ENCODE measurements at regions not wholly inside any gene's neighbourhood (a gene's known extent, or its start where the extent isn't known, plus 50 kb on each side); places are given as distances from the start of the nearest gene placed in this dataset.

DNA sequence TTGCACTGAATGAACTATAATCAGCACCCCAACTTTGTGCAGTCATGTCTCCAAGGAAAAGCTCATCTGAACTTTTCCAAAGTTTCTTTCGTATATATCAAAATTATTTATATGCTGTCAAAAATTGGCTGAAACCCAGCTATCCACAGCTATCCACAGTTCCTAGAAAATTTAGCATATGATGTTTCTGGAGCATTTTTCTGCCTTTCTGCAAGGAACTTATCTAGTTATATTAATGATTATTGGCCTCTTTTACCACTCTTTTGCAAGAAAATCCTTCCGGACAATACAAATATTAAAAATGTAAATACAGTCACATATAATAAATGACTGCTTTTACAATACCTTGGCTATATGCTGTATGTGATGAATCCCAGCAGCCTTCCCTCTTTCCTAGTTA is 270.2 kb downstream of the TMEM167A start:
- H3K9me3 ChIP-seq (ENCODE audit: insufficient read depth in 2 of 2, low read depth in 1 of 2, low read length in 1 of 2), result no peaks in the 10 kb centered on the region; a peak in 1 of 4 replicates
- no peak overlapping the region for H3K9ac ChIP-seq (replicated peaks in 1 of 4; ENCODE audit: extremely low read depth in 1 of 4, low read depth in 3 of 4, low read length in 3 of 4)
- no peaks in the 10 kb centered on the region for H3K36me3 ChIP-seq (ENCODE audit: control insufficient read depth in 2 of 4, insufficient read depth in 4 of 4, low read length in 3 of 4)
- no peak for FAIRE-seq
- no peaks in the 10 kb centered on the region for H4K20me1 ChIP-seq (replicated peaks in 1 of 2; ENCODE audit: control insufficient read depth in 1 of 2, insufficient read depth in 2 of 2, low read length in 2 of 2)
- WGBS, 2 experiments (ENCODE audit: extremely low coverage in 1 of 2, insufficient coverage in 1 of 2, insufficient read length in 1 of 2, insufficient replicate concordance in 2 of 2, low coverage in 1 of 2, low lambda C conversion rate in 2 of 2, missing lambda C conversion rate in 1 of 2), result 86% methylated on average over 2 of the region's 2 CpGs; no CpG with 5 or more reads in 1 of the 2 experiments
- DNase-seq (ENCODE audit: low read depth in 1 of 2, low spot score in 2 of 2), result no peak
- H4K5ac ChIP-seq (ENCODE audit: insufficient read length, low read depth, low read length), result no peak overlapping the region
- no peak overlapping the region for H3K18ac ChIP-seq (ENCODE audit: extremely low read depth, low read length)
- H2AFZ ChIP-seq (ENCODE audit: low read length), result no peak overlapping the region
- no peak overlapping the region for H3K23ac ChIP-seq (ENCODE audit: insufficient read length)
- H3K79me2 ChIP-seq (ENCODE audit: control insufficient read depth in 1 of 2, insufficient read depth in 2 of 2, low read length in 2 of 2), result no peaks in the 10 kb centered on the region
- no peak overlapping the region for H2BK15ac ChIP-seq (ENCODE audit: low read length)
- H3K23me2 ChIP-seq (ENCODE audit: low read depth, low read length), result no peaks in the 10 kb centered on the region
- H3K27me3 ChIP-seq (replicated peaks in 1 of 4; ENCODE audit: control insufficient read depth in 3 of 4, extremely low read depth in 1 of 4, insufficient read depth in 3 of 4, low read length in 3 of 4), result no peaks in the 10 kb centered on the region
- H3K56ac ChIP-seq (replicated peaks; ENCODE audit: insufficient read length, low read depth, low read length), result no peak overlapping the region
- no peak overlapping the region for H2BK20ac ChIP-seq (ENCODE audit: low read length)
- H2AK5ac ChIP-seq (ENCODE audit: low read depth, low read length), result no peak overlapping the region
- H4K91ac ChIP-seq (replicated peaks; ENCODE audit: insufficient read length, low read length), result no peak overlapping the region
- TF ChIP-seq CHD1 (IDR thresholded peaks at IDR 0.05; ENCODE audit: low read depth, low read length) (no peak), SIX5 (IDR thresholded peaks at IDR 0.05; ENCODE audit: low read depth, low read length) (no peak), GABPA (IDR thresholded peaks at IDR 0.05; ENCODE audit: borderline replicate concordance, insufficient read depth, low read length) (no peak), EP300 (IDR thresholded peaks at IDR 0.05; ENCODE audit: borderline replicate concordance in 1 of 2, low read depth in 2 of 2, low read length in 2 of 2) (no peak), SP2 (IDR thresholded peaks at IDR 0.05; ENCODE audit: low read length) (no peak), TCF12 (IDR thresholded peaks at IDR 0.05; ENCODE audit: low read depth, low read length) (no peak), CTBP2 (IDR thresholded peaks at IDR 0.05; ENCODE audit: borderline replicate concordance, insufficient read depth, insufficient read length, low read length) (no peak), SIN3A (conservative IDR thresholded peaks at IDR 0.05 in 1 of 2, IDR thresholded peaks at IDR 0.05 in 1 of 2; ENCODE audit: low read depth in 1 of 2, low read length in 2 of 2) (no peak), NANOG (IDR thresholded peaks at IDR 0.05; ENCODE audit: insufficient read depth, low read depth, low read length, poor library complexity, severe bottlenecking) (no peak), POLR2AphosphoS5 (IDR thresholded peaks at IDR 0.05; ENCODE audit: low read depth, low read length) (no peak)
- H3K14ac ChIP-seq (ENCODE audit: insufficient read length), result no peak overlapping the region
- no peak overlapping the region for H3K4me2 ChIP-seq (ENCODE audit: insufficient read depth in 1 of 2, low read depth in 2 of 2, low read length in 2 of 2)
- ChIA-PET CTCF (ENCODE audit: partially characterized antibody) (interaction anchor here (1.2 kb wide), 1 partner anchor 9 kb away, joined by 3 read pairs; no protein-coding TSS in a partner anchor), POLR2A (ENCODE audit: partially characterized antibody) (no interaction called here)
- no peaks in the 10 kb centered on the region for H3K79me1 ChIP-seq (ENCODE audit: low read depth, low read length)
- H3K27ac ChIP-seq (ENCODE audit: low read depth, low read length), result no peak overlapping the region
- peaks cover 0 to 4% (median 1%) of the 10 kb centered on the region in 4 experiments; a peak in 4 of 7 replicates for H3K4me1 ChIP-seq (replicated peaks in 1 of 4; ENCODE audit: control insufficient read depth in 3 of 4, insufficient read depth in 4 of 4, low read length in 3 of 4)
- no peak overlapping the region for H2BK5ac ChIP-seq (ENCODE audit: low read depth, low read length)
- no peak overlapping the region for H3K4ac ChIP-seq (replicated peaks; ENCODE audit: insufficient read length, low read depth, low read length)
- H3K4me3 ChIP-seq (ENCODE audit: extremely low read depth in 1 of 4, insufficient read depth in 2 of 4, low read depth in 3 of 4, low read length in 4 of 4), result no peak overlapping the region
- H2BK12ac ChIP-seq (ENCODE audit: low read depth, low read length), result no peak overlapping the region
- no peak overlapping the region for H4K8ac ChIP-seq (ENCODE audit: extremely low read depth, insufficient read depth, low read length)
- no peak overlapping the region for H2BK120ac ChIP-seq (replicated peaks; ENCODE audit: low read depth, low read length)

Data from H1 (cell line).